OCI-LY3 (cell line): ENCODE measurements at regions not wholly inside any gene's neighbourhood (a gene's known extent, or its start where the extent isn't known, plus 50 kb on each side); places are given as distances from the start of the nearest gene placed in this dataset.

Source experiments
- H2AFZ ChIP-seq: fragments of 200-600, 300-600 bp; shearing (Covaris generic); 2 replicates; pipeline ENCODE4 v1.6.0; 2014; ENCODE audit warnings: antibody characterized with exemption, low read depth, low read length
- H3K27ac ChIP-seq: fragments of 200-600, 300-600 bp; sonication (generic); 2 replicates; pipeline ENCODE4 v1.5.1; 2014; ENCODE audit warnings: mild to moderate bottlenecking, low read length, moderate library complexity, mixed read lengths
- H3K27me3 ChIP-seq: fragments of 200-600, 300-600 bp; sonication (generic); 2 replicates; pipeline ENCODE4 v1.6.1; 2014; ENCODE audit warnings: low read depth, low read length, mixed read lengths
- H3K36me3 ChIP-seq: fragments of 200-600, 300-600 bp; sonication (generic); replicated peaks from 2 replicates; pipeline ENCODE3; 2014; ENCODE audit warnings: low read depth, low read length, mixed read lengths
- H3K4me1 ChIP-seq: fragments of 300-600, 200-600 bp; sonication (generic); 2 replicates; pipeline ENCODE4 v1.6.1; 2014; ENCODE audit warnings: low read length, mixed read lengths
- H3K4me2 ChIP-seq: fragments of 200-600, 300-600 bp; sonication (generic); 2 replicates; pipeline ENCODE4 v1.6.1; 2014; ENCODE audit warnings: low read length, mixed read lengths
- H3K4me3 ChIP-seq: fragments of 300-600, 200-600 bp; sonication (generic); 2 replicates; pipeline ENCODE4 v1.5.1; 2014; ENCODE audit warnings: antibody characterized with exemption, mild to moderate bottlenecking, low read length, moderate library complexity
- H3K79me2 ChIP-seq: fragments of 300-600, 200-600 bp; shearing (Covaris generic); 2 replicates; pipeline ENCODE4 v1.6.1; 2014; ENCODE audit warnings: mild to moderate bottlenecking, low read length, mixed read lengths
- H3K9ac ChIP-seq: fragments of 300-600, 200-600 bp; shearing (Covaris generic); 2 replicates; pipeline ENCODE4 v1.6.0; 2014; ENCODE audit warnings: mild to moderate bottlenecking, low read length, moderate library complexity
- H3K9me3 ChIP-seq: fragments of 200-600, 300-600 bp; shearing (Covaris generic); 2 replicates; pipeline ENCODE4 v1.6.1; 2014; ENCODE audit warnings: low read length, mixed read lengths; ENCODE audit not compliant: insufficient read depth
- H4K20me1 ChIP-seq: fragments of 200-600, 300-600 bp; sonication (generic); 2 replicates; pipeline ENCODE4 v1.6.1; 2016; ENCODE audit warnings: low read length, mixed read lengths; ENCODE audit not compliant: insufficient read depth
- EZH2phosphoT487 ChIP-seq: fragments of 200-600 bp; shearing (Covaris generic); IDR thresholded peaks from 2 replicates; pipeline ENCODE4 v1.6.1; 2018; ENCODE audit warnings: antibody characterized with exemption, mixed run types, low read depth
- TF ChIP-seq, protein P1 (sequence below): fragments of 200-600, 300-600 bp; sonication (generic); IDR thresholded peaks from 2 replicates; pipeline ENCODE4 v1.5.1; 2014; ENCODE audit warnings: antibody characterized with exemption, low read length, low read depth

GRCh38 chr20:61170496-61171320 is 81.4 kb upstream of the CDH4 start:
- no peak overlapping the region for H3K4me2 ChIP-seq
- no peak for TF ChIP-seq EZH2phosphoT487
- TF ChIP-seq, protein P1, sequence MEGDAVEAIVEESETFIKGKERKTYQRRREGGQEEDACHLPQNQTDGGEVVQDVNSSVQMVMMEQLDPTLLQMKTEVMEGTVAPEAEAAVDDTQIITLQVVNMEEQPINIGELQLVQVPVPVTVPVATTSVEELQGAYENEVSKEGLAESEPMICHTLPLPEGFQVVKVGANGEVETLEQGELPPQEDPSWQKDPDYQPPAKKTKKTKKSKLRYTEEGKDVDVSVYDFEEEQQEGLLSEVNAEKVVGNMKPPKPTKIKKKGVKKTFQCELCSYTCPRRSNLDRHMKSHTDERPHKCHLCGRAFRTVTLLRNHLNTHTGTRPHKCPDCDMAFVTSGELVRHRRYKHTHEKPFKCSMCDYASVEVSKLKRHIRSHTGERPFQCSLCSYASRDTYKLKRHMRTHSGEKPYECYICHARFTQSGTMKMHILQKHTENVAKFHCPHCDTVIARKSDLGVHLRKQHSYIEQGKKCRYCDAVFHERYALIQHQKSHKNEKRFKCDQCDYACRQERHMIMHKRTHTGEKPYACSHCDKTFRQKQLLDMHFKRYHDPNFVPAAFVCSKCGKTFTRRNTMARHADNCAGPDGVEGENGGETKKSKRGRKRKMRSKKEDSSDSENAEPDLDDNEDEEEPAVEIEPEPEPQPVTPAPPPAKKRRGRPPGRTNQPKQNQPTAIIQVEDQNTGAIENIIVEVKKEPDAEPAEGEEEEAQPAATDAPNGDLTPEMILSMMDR: no peak
- H3K9me3 ChIP-seq: peaks cover 7% of the 10 kb centered on the region
- no peak overlapping the region for H3K9ac ChIP-seq
- H3K27me3 ChIP-seq: no peaks in the 10 kb centered on the region
- no peak overlapping the region for H3K4me3 ChIP-seq
- H3K79me2 ChIP-seq: no peaks in the 10 kb centered on the region
- H4K20me1 ChIP-seq: no peaks in the 10 kb centered on the region
- no peaks in the 10 kb centered on the region for H3K36me3 ChIP-seq
- H3K4me1 ChIP-seq: no peaks in the 10 kb centered on the region
- no peak overlapping the region for H2AFZ ChIP-seq
- H3K27ac ChIP-seq: no peak overlapping the region

GRCh38 chr20:61173267-61173666 is 78.8 kb upstream of the CDH4 start:
- H3K27me3 ChIP-seq: no peaks in the 10 kb centered on the region
- TF ChIP-seq, protein P1: no peak
- no peak for TF ChIP-seq EZH2phosphoT487
- H3K4me1 ChIP-seq: no peaks in the 10 kb centered on the region
- H3K27ac ChIP-seq: no peak overlapping the region
- H3K79me2 ChIP-seq: no peaks in the 10 kb centered on the region
- H3K9me3 ChIP-seq: peaks cover 7% of the 10 kb centered on the region
- H2AFZ ChIP-seq: no peak overlapping the region
- H3K36me3 ChIP-seq: no peaks in the 10 kb centered on the region
- no peak overlapping the region for H3K4me3 ChIP-seq
- H4K20me1 ChIP-seq: no peaks in the 10 kb centered on the region
- H3K9ac ChIP-seq: no peak overlapping the region
- H3K4me2 ChIP-seq: no peak overlapping the region

GRCh38 chr20:61173961-61174725 is 77.9 kb upstream of the CDH4 start:
- Histone ChIP-seq H4K20me1 (no peaks in the 10 kb centered on the region), H3K4me1 (no peaks in the 10 kb centered on the region), H3K79me2 (no peaks in the 10 kb centered on the region), H3K4me3 (no peak overlapping the region), H3K4me2 (no peak overlapping the region), H3K9ac (no peak overlapping the region), H2AFZ (no peak overlapping the region), H3K36me3 (no peaks in the 10 kb centered on the region), H3K27me3 (no peaks in the 10 kb centered on the region), H3K9me3 (peaks cover 7% of the 10 kb centered on the region), H3K27ac (no peak overlapping the region)
- no peak for TF ChIP-seq EZH2phosphoT487
- TF ChIP-seq, protein P1: no peak

- Histone ChIP-seq H3K4me1 (no peaks in the 10 kb centered on the region), H3K9ac (no peak overlapping the region), H3K9me3 (peaks cover 7% of the 10 kb centered on the region), H3K36me3 (no peaks in the 10 kb centered on the region), H3K79me2 (no peaks in the 10 kb centered on the region), H3K27me3 (no peaks in the 10 kb centered on the region), H4K20me1 (no peaks in the 10 kb centered on the region), H3K4me3 (no peak overlapping the region), H3K4me2 (no peak overlapping the region), H2AFZ (no peak overlapping the region), H3K27ac (no peak overlapping the region)
- TF ChIP-seq, protein P1: no peak
- no peak for TF ChIP-seq EZH2phosphoT487
Measured at GRCh38 chr20:61176874-61177273, 75.2 kb upstream of the CDH4 start.
